Suprapubic skin (tissue), 3 donors: ENCODE measurements at regions not wholly inside any gene's neighbourhood (a gene's known extent, or its start where the extent isn't known, plus 50 kb on each side); places are given as distances from the start of the nearest gene placed in this dataset.

Source experiments
- CTCF ChIP-seq, 2 donors: fragments of 200-600 bp in 1 of 2; fragments of 450-650 bp in 1 of 2; sonication (generic) in 1 of 2; IDR thresholded peaks; one replicate each; pipeline ENCODE4 v1.5.1; 2016 to 2019; ENCODE audit warnings: antibody characterized with exemption in 2 of 2, mild to moderate bottlenecking in 1 of 2, moderate library complexity in 1 of 2
- EP300 ChIP-seq: sonication (generic); formaldehyde crosslinking; IDR thresholded peaks from one replicate; pipeline ENCODE4 v1.6.1; 2017; ENCODE audit warnings: antibody characterized with exemption
- POLR2A ChIP-seq, 2 donors: fragments of 450-650 bp; IDR thresholded peaks; one replicate each; pipeline ENCODE4 v1.6.1; 2017; ENCODE audit warnings: antibody characterized with exemption in 2 of 2, mild to moderate bottlenecking in 2 of 2, moderate library complexity in 2 of 2

GRCh38 chr9:106450549-106450948 is 412.4 kb upstream of the ZNF462 start:
- TF ChIP-seq CTCF (IDR thresholded peaks at IDR 0.05) = no peak
- TF ChIP-seq EP300 = no peak
- no peak for TF ChIP-seq POLR2A (IDR thresholded peaks at IDR 0.05)
